GM23338 (cell line): ENCODE measurements at regions not wholly inside any gene's neighbourhood (a gene's known extent, or its start where the extent isn't known, plus 50 kb on each side); places are given as distances from the start of the nearest gene placed in this dataset.

Experiments used
- ATAC-seq: fragments of 200-7000 bp; cut with Tn5 transposase; 3 replicates; pipeline ENCODE4 v1.9.1; 2020
- DNase-seq: peaks from one replicate; pipeline ENCODE4 v3.0.0-alpha.2; 2015; ENCODE audit warnings: low spot score
- H2AFZ ChIP-seq: fragments of 200-600 bp; sonication (generic); 2 replicates; pipeline ENCODE4 v1.8.0; 2016; ENCODE audit warnings: antibody characterized with exemption, mild to moderate bottlenecking, moderate library complexity
- H3F3A ChIP-seq: fragments of 200-600 bp; sonication (generic); replicated peaks from 2 replicates; pipeline ENCODE4 v1.8.0; 2017; ENCODE audit warnings: antibody characterized with exemption, mixed run types, low read depth
- H3K27ac ChIP-seq: fragments of 200-600 bp; sonication (generic); 2 replicates; pipeline ENCODE4 v1.6.1; 2016; ENCODE audit warnings: low read depth
- H3K27me3 ChIP-seq: fragments of 200-600 bp; sonication (generic); 2 replicates; pipeline ENCODE4 v1.8.0; 2016; ENCODE audit warnings: mild to moderate bottlenecking, mixed run types, moderate library complexity; ENCODE audit not compliant: insufficient read depth
- H3K36me3 ChIP-seq: fragments of 200-600 bp; sonication (generic); 2 replicates; pipeline ENCODE4 v1.8.0; 2016; ENCODE audit warnings: mild to moderate bottlenecking; ENCODE audit not compliant: insufficient read depth
- H3K4me1 ChIP-seq: fragments of 200-600 bp; sonication (generic); 2 replicates; pipeline ENCODE4 v1.8.0; 2016; ENCODE audit warnings: mild to moderate bottlenecking, moderate library complexity; ENCODE audit not compliant: insufficient read depth
- H3K4me2 ChIP-seq: fragments of 200-600 bp; sonication (generic); 2 replicates; pipeline ENCODE4 v1.7.1; 2017; ENCODE audit warnings: mixed run types
- H3K4me3 ChIP-seq: fragments of 200-600 bp; sonication (generic); 2 replicates; pipeline ENCODE4 v1.6.1; 2016; ENCODE audit warnings: mixed run types
- H3K79me2 ChIP-seq: fragments of 200-600 bp; sonication (generic); replicated peaks from 2 replicates; pipeline ENCODE4 v1.8.0; 2017; ENCODE audit warnings: mild to moderate bottlenecking; ENCODE audit not compliant: insufficient read depth
- H3K9me2 ChIP-seq: fragments of 200-600 bp; sonication (generic); 2 replicates; pipeline ENCODE4 v1.8.0; 2017; ENCODE audit not compliant: insufficient read depth
- H4K20me1 ChIP-seq: fragments of 200-600 bp; sonication (generic); replicated peaks from 2 replicates; pipeline ENCODE4 v1.8.0; 2017; ENCODE audit warnings: mild to moderate bottlenecking; ENCODE audit not compliant: insufficient read depth
- H3K27ac Mint-ChIP-seq: 2 replicates; pipeline ENCODE4 v1.8.0; 2020; ENCODE audit warnings: inconsistent platforms, mild to moderate bottlenecking, moderate library complexity, mixed read lengths
- H3K27me3 Mint-ChIP-seq: 3 replicates; pipeline ENCODE4 v1.8.0; 2022; ENCODE audit warnings: low read depth, mild to moderate bottlenecking, moderate library complexity, mixed read lengths, inconsistent platforms; ENCODE audit not compliant: insufficient read depth, poor library complexity
- H3K36me3 Mint-ChIP-seq: 3 replicates; pipeline ENCODE4 v1.8.0; 2021; ENCODE audit warnings: low read depth, mild to moderate bottlenecking, inconsistent platforms, moderate library complexity, mixed read lengths
- H3K4me1 Mint-ChIP-seq: 3 replicates; pipeline ENCODE4 v1.8.0; 2020; ENCODE audit warnings: mild to moderate bottlenecking, inconsistent platforms, mixed read lengths
- H3K4me3 Mint-ChIP-seq: 3 replicates; pipeline ENCODE4 v1.8.0; 2021; ENCODE audit warnings: moderate library complexity, mild to moderate bottlenecking, inconsistent platforms, mixed read lengths
- H3K9me3 Mint-ChIP-seq: 3 replicates; pipeline ENCODE4 v1.8.0; 2020; ENCODE audit warnings: moderate library complexity, mild to moderate bottlenecking, inconsistent platforms, mixed read lengths
- CREB1 ChIP-seq: fragments of 250-450 bp; sonication (Bioruptor Pico); IDR thresholded peaks from 2 replicates; pipeline ENCODE4 v1.5.0; 2020; ENCODE audit warnings: low read depth, mild to moderate bottlenecking, moderate library complexity
- CTCF ChIP-seq, 2 experiments: fragments of 200-600 bp in 1 of 2; sonication (generic) in 1 of 2; conservative IDR thresholded peaks; 2 replicates each; pipeline versions ENCODE4 v1.5.1 to v1.6.1; 2016 to 2017; ENCODE audit warnings: antibody characterized with exemption in 2 of 2, low read depth in 2 of 2, mild to moderate bottlenecking in 2 of 2, moderate library complexity in 1 of 2
- ETS1 ChIP-seq: IDR thresholded peaks from 2 replicates; pipeline ENCODE4 v1.6.1; 2016; ENCODE audit warnings: antibody characterized with exemption
- EZH2 ChIP-seq: fragments of 200-600 bp; sonication (generic); IDR thresholded peaks from one replicate; pipeline ENCODE4 v1.8.0; 2017; ENCODE audit warnings: antibody characterized with exemption, mild to moderate bottlenecking, low read depth; ENCODE audit not compliant: unreplicated experiment
- EZH2phosphoT487 ChIP-seq: fragments of 200-600 bp; sonication (generic); IDR thresholded peaks from one replicate; pipeline ENCODE4 v1.8.1; 2018; ENCODE audit warnings: antibody characterized with exemption; ENCODE audit not compliant: unreplicated experiment
- JUNB ChIP-seq: IDR thresholded peaks from one replicate; pipeline ENCODE4 v1.6.1; 2016; ENCODE audit warnings: antibody characterized with exemption; ENCODE audit not compliant: unreplicated experiment
- NANOG ChIP-seq: IDR thresholded peaks from 2 replicates; pipeline ENCODE4 v1.6.1; 2016; ENCODE audit warnings: antibody characterized with exemption, borderline replicate concordance
- POLR2AphosphoS5 ChIP-seq: IDR thresholded peaks from 2 replicates; pipeline ENCODE4 v1.6.1; 2016; ENCODE audit warnings: antibody characterized with exemption, low read depth
- REST ChIP-seq: IDR thresholded peaks from one replicate; pipeline ENCODE4 v1.6.1; 2018; ENCODE audit warnings: antibody characterized with exemption; ENCODE audit not compliant: unreplicated experiment
- STAT1 ChIP-seq: IDR thresholded peaks from one replicate; pipeline ENCODE4 v1.6.1; 2016; ENCODE audit warnings: antibody characterized with exemption; ENCODE audit not compliant: unreplicated experiment
- ZNF114 ChIP-seq: fragments of 250-450 bp; sonication (Bioruptor Pico); IDR thresholded peaks from 2 replicates; pipeline ENCODE4 v1.5.0; 2020; ENCODE audit warnings: mild to moderate bottlenecking, moderate library complexity
- ZNF331 ChIP-seq: fragments of 250-450 bp; sonication (Bioruptor Pico); IDR thresholded peaks from 2 replicates; pipeline ENCODE4 v1.5.0; 2020; ENCODE audit warnings: low read depth, mild to moderate bottlenecking, moderate library complexity
- ZNF462 ChIP-seq: fragments of 250-450 bp; sonication (Bioruptor Pico); IDR thresholded peaks from 2 replicates; pipeline ENCODE4 v1.5.0; 2020; ENCODE audit warnings: mild to moderate bottlenecking, moderate library complexity

GRCh38 chr18:54031243-54031642, 193.2 kb downstream of the MBD2 start:
- H3K79me2 ChIP-seq = no peaks in the 10 kb centered on the region
- no peaks in the 10 kb centered on the region for H3F3A ChIP-seq
- H3K4me2 ChIP-seq = no peak overlapping the region
- H3K36me3 ChIP-seq = no peaks in the 10 kb centered on the region
- H3K4me3 ChIP-seq = no peak overlapping the region
- peaks cover 7% of the 10 kb centered on the region; the same call in 2 of the 3 replicates for H3K4me1 Mint-ChIP-seq
- no peak overlapping the region for H2AFZ ChIP-seq
- no peaks in the 10 kb centered on the region; the same call in 2 of the 3 replicates for H3K9me3 Mint-ChIP-seq
- peaks cover 2% of the 10 kb centered on the region for H3K27me3 Mint-ChIP-seq
- no peak overlapping the region for H3K27ac ChIP-seq
- TF ChIP-seq CREB1 (CRISPR knock-in tag) = no peak
- no peak for TF ChIP-seq REST
- TF ChIP-seq EZH2phosphoT487 = no peak
- TF ChIP-seq ZNF462 (CRISPR knock-in tag) = no peak
- no peak for TF ChIP-seq ZNF114 (CRISPR knock-in tag)
- TF ChIP-seq POLR2AphosphoS5 = no peak
- no peak for TF ChIP-seq ZNF331 (CRISPR knock-in tag)
- no peak for TF ChIP-seq ETS1
- no peak for TF ChIP-seq STAT1
- TF ChIP-seq JUNB = no peak
- TF ChIP-seq CTCF (conservative IDR thresholded peaks at IDR 0.05; ENCODE audit: low read depth in 2 of 2) = no peak
- no peak for TF ChIP-seq EZH2
- TF ChIP-seq NANOG = no peak
- H4K20me1 ChIP-seq = no peaks in the 10 kb centered on the region
- no peak overlapping the region for H3K27ac Mint-ChIP-seq
- H3K36me3 Mint-ChIP-seq = no peaks in the 10 kb centered on the region
- H3K27me3 ChIP-seq = no peaks in the 10 kb centered on the region
- H3K9me2 ChIP-seq = peaks cover 13% of the 10 kb centered on the region
- H3K4me3 Mint-ChIP-seq = no peak overlapping the region
- no peak for DNase-seq
- ATAC-seq = no peak
- no peaks in the 10 kb centered on the region for H3K4me1 ChIP-seq
